Ovary (tissue), 7 donors: ENCODE measurements at regions not wholly inside any gene's neighbourhood (a gene's known extent, or its start where the extent isn't known, plus 50 kb on each side); places are given as distances from the start of the nearest gene placed in this dataset.

Experiments
- DNase-seq, 5 donors: peaks; one replicate each; pipeline ENCODE4 v3.0.0-alpha.2; 2019 to 2020
- H3K27ac ChIP-seq, 2 donors: fragments of 200-600 bp; one replicate each; pipeline versions ENCODE4 v1.5.1 to v1.8.0; 2019 to 2022
- H3K27me3 ChIP-seq: fragments of 200-600 bp; one replicate; pipeline ENCODE4 v1.8.0; 2022
- H3K36me3 ChIP-seq: fragments of 200-600 bp; sonication (generic); one replicate; pipeline ENCODE4 v1.5.1; 2019
- H3K4me1 ChIP-seq: one replicate; pipeline ENCODE4 v1.8.1; 2013; ENCODE audit warnings: mild to moderate bottlenecking, moderate library complexity; ENCODE audit not compliant: insufficient read depth
- H3K4me3 ChIP-seq: fragments of 200-600 bp; sonication (generic); one replicate; pipeline ENCODE4 v1.5.1; 2017
- H3K9me3 ChIP-seq, 2 donors: fragments of 200-600 bp in 1 of 2; sonication (generic) in 1 of 2; one replicate each; pipeline versions ENCODE4 v1.5.1 to v1.8.1; 2013 to 2019; ENCODE audit warnings: mild to moderate bottlenecking in 1 of 2, moderate library complexity in 1 of 2
- CTCF ChIP-seq, 3 donors: fragments of 450-650 bp in 2 of 3; fragments of 200-600 bp in 1 of 3; IDR thresholded peaks; one replicate each; pipeline versions ENCODE4 v1.5.1 to v1.8.0; 2016 to 2022; ENCODE audit warnings: antibody characterized with exemption in 3 of 3, mild to moderate bottlenecking in 1 of 3
- EP300 ChIP-seq: sonication (generic); formaldehyde crosslinking; IDR thresholded peaks from one replicate; pipeline ENCODE4 v1.6.1; 2017; ENCODE audit warnings: antibody characterized with exemption
- POLR2A ChIP-seq: fragments of 450-650 bp; IDR thresholded peaks from one replicate; pipeline ENCODE4 v1.6.1; 2017; ENCODE audit warnings: antibody characterized with exemption, mild to moderate bottlenecking, moderate library complexity
- WGBS, 3 donors: extraction: QIAGEN DNeasy Blood & Tissue Kit in 1 of 3; methylation state at CpG; one replicate each; pipeline versions ENCODE4 v1.1.5 to v1.1.7; 2013 to 2017; 5-methylcytosine and 5-hydroxymethylcytosine counted together
- intact Hi-C, 4 donors: fragments of 100-400 bp; cut with DNase I; formaldehyde crosslinking; loops; one replicate each; pipeline versions ENCODE4 v1.11.0 to v1.15.1; 2022 to 2023
- donor health status: DM: no; HTN: no; CAD: no; lungs with moderate emphysema.
- donor health status: DM: no; HTN: no; CAD: no.
- donor health status: Bipolar disorder and iron deficiency.
- donor health status: DM: no; HTN: no; CAD: no.
- donor health status: DM: yes; HTN: yes; CAD: no.

- H3K4me1 ChIP-seq, result no peaks in the 10 kb centered on the region
- WGBS, 3 donors, result 72 to 75% (median 75%) methylated on average over 5 of the region's 5 CpGs
- H3K27ac ChIP-seq, result no peak overlapping the region
- no peak overlapping the region for H3K4me3 ChIP-seq
- no peaks in the 10 kb centered on the region for H3K36me3 ChIP-seq
- intact Hi-C loops, result no loop called here
- H3K9me3 ChIP-seq, result no peaks in the 10 kb centered on the region
- no peaks in the 10 kb centered on the region for H3K27me3 ChIP-seq
- no peak for DNase-seq
- no peak for TF ChIP-seq CTCF (IDR thresholded peaks at IDR 0.05)
- TF ChIP-seq EP300, result no peak
- no peak for TF ChIP-seq POLR2A
Observed at GRCh38 chr2:20553580-20553979, 97.3 kb downstream of the HS1BP3 start.

DNA sequence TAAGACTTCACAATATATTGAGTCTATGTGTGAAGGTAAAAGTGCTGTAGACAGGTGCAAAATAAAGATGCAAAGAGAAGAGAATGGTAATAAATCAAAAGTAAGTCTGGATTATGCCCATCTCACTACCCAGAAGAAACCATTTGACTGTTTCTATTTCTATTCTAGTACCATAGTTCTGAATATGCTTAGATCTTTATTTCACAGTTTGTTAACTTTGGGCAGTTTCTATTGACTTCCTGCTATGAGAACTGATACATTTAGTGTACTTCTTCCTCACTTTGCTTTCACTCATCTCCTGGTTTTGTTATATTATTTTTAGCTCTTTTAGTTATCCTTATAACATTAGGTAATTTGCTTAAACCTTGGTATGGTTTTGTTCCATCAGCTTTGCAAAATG lies 94.9 kb downstream of the HS1BP3 start:
- H3K9me3 ChIP-seq, result no peaks in the 10 kb centered on the region
- DNase-seq, result no peak
- no peak overlapping the region for H3K4me3 ChIP-seq
- TF ChIP-seq EP300 (no peak), POLR2A (no peak), CTCF (IDR thresholded peaks at IDR 0.05) (no peak)
- intact Hi-C loops, result no loop called here
- no peaks in the 10 kb centered on the region for H3K27me3 ChIP-seq
- H3K36me3 ChIP-seq, result no peaks in the 10 kb centered on the region
- H3K4me1 ChIP-seq, result no peaks in the 10 kb centered on the region
- H3K27ac ChIP-seq, result no peak overlapping the region

DNA sequence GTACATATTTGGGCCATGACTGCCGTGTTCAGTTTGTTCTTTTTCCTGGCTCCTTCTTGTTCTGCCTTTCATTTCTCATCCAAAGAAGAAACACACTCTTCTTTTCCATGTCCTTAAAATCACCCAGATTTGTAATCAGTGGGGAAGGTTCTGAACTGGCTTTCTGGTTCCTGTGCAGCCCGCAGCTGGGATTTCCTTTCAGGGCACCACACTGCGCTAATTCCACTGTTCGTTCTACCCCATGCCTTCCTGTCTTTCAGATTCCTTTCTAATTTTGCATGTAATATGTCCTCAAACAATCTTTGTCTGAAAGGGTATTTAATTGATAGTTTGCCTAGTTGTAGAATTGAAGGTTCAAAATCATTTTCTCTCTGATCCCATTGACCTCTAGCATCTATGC lies 94.1 kb downstream of the HS1BP3 start:
- DNase-seq, result no peak
- intact Hi-C loops, result no loop called here
- Histone ChIP-seq H3K4me3 (no peak overlapping the region), H3K36me3 (no peaks in the 10 kb centered on the region), H3K9me3 (no peaks in the 10 kb centered on the region), H3K27me3 (no peaks in the 10 kb centered on the region), H3K4me1 (no peaks in the 10 kb centered on the region), H3K27ac (no peak overlapping the region)
- TF ChIP-seq POLR2A (no peak), CTCF (IDR thresholded peaks at IDR 0.05) (no peak), EP300 (no peak)
- 79 to 93% (median 89%) methylated on average over 4 of the region's 4 CpGs for WGBS, 3 donors

DNA sequence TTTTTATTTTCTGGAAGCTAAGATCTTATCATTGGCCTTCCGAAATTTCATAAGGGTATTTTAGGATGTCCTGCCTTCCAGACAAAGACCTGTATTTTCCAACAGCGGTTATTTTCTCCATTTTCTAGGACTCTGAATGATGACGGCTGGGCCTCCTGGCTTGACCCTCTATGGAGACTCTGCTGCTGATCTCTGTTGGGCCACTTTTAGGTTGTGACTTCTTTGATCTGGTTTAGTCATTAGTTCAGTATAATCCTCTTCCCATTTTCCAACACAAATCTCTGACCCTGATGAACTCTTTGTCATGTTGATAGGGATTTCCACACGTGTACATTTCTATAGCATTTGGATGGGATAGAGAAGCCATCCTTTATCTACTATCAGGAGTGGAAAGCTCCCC lies 93.7 kb downstream of the HS1BP3 start:
- intact Hi-C loops, result no loop called here

More for the DNA sequence above, 93.7 kb downstream of the HS1BP3 start:
- Histone ChIP-seq H3K4me1 (no peaks in the 10 kb centered on the region), H3K9me3 (no peaks in the 10 kb centered on the region), H3K36me3 (no peaks in the 10 kb centered on the region), H3K27me3 (no peaks in the 10 kb centered on the region), H3K4me3 (no peak overlapping the region), H3K27ac (no peak overlapping the region)
- 88 to 91% (median 89%) methylated on average over 4 of the region's 4 CpGs for WGBS, 3 donors
- DNase-seq, result no peak
- no peak for TF ChIP-seq EP300
- no peak for TF ChIP-seq CTCF (IDR thresholded peaks at IDR 0.05)
- no peak for TF ChIP-seq POLR2A
